Left lung (tissue), 4 donors: ENCODE measurements at regions not wholly inside any gene's neighbourhood (a gene's known extent, or its start where the extent isn't known, plus 50 kb on each side); places are given as distances from the start of the nearest gene placed in this dataset.

Source experiments
- ATAC-seq: fragments of 200-7000 bp; cut with Tn5 transposase; one replicate; pipeline ENCODE4 v1.9.1; 2020; ENCODE audit warnings: moderate library complexity
- DNase-seq, 4 donors: peaks; one replicate each; pipeline ENCODE4 v3.0.0-alpha.2; 2013 to 2020
- H3K27ac ChIP-seq, 2 donors: fragments of 200-600 bp; sonication (generic) in 1 of 2; one replicate each; pipeline versions ENCODE4 v1.5.0 to v1.8.0; 2020 to 2021
- H3K27me3 ChIP-seq, 2 donors: fragments of 200-600 bp; sonication (generic) in 1 of 2; one replicate each; pipeline versions ENCODE4 v1.5.0 to v1.8.0; 2020 to 2021
- H3K36me3 ChIP-seq, 2 donors: fragments of 200-600 bp; sonication (generic) in 1 of 2; one replicate each; pipeline versions ENCODE4 v1.5.0 to v1.8.0; 2020 to 2021
- H3K4me1 ChIP-seq, 2 donors: fragments of 200-600 bp; one replicate each; pipeline ENCODE4 v1.8.0; 2021
- H3K4me3 ChIP-seq, 2 donors: fragments of 200-600 bp; sonication (generic) in 1 of 2; one replicate each; pipeline versions ENCODE4 v1.5.0 to v1.8.0; 2020 to 2021; ENCODE audit warnings: mild to moderate bottlenecking in 1 of 2
- H3K9me3 ChIP-seq, 2 donors: fragments of 200-600 bp; sonication (generic) in 1 of 2; one replicate each; pipeline versions ENCODE4 v1.5.0 to v1.8.0; 2020 to 2021
- CTCF ChIP-seq, 2 donors: fragments of 200-600 bp; sonication (generic) in 1 of 2; IDR thresholded peaks; one replicate each; pipeline versions ENCODE4 v1.5.0 to v1.8.0; 2021; ENCODE audit warnings: antibody characterized with exemption in 2 of 2
- intact Hi-C, 2 donors: fragments of 100-400 bp; cut with DNase I; formaldehyde crosslinking; loops; one replicate each; pipeline versions ENCODE4 v1.11.2 to v1.14.2; 2022
- donor health status: DM: no; HTN: yes; CAD: no.
- donor health status: DM: no; HTN: no; CAD: no.

DNA sequence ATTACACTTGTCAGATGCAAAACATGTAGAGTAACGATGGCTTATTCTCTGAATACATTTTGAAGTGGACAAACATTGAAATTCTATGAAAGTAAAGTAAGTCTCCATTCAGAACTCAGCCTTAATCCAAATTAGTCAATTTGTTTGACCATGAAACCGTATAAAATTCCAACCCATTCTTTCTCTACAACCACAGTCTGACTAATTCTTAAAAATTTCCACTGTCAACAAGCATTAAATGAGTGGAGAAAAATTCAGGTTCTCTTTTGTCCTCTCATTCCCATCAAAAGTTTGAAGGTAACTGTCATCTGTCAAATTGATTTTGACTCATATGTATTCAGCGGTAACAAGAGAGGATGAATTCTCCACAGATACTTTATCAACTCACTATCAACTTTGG, 1031.5 kb downstream of the SORCS1 start:
- no peak for TF ChIP-seq CTCF (IDR thresholded peaks at IDR 0.05)
- ATAC-seq (no peak), DNase-seq (no peak)
- Histone ChIP-seq H3K4me1 (no peaks in the 10 kb centered on the region), H3K27me3 (no peaks in the 10 kb centered on the region), H3K4me3 (no peak overlapping the region), H3K9me3 (no peaks in the 10 kb centered on the region), H3K27ac (no peak overlapping the region), H3K36me3 (no peaks in the 10 kb centered on the region)
- intact Hi-C loops = no loop called here

DNA sequence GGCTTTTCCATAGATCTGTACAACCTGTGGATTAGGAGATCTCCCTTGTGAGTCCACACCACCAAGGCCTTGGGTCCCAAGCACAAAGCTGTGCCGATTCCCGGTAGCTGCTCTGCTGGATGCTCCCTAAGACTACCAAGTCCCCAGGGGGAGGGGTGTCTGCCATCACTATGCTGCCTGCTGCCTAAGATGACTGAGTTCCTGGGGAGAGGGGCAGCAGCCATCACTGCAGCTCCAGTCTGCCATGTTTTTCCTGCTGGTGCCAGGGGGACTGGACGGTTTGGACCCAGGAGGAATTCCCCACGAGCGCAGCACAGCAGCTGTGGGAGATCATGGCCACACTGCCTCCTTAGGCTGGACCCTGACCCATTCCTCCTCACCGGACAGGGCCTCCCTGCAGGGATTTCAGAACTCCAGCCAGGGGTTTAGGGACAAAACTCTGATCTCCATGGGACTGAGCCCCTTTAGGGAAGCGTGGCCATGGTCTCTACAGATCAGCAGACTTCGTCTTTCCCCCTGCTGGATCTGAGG, 1049.8 kb downstream of the SORCS1 start:
- Histone ChIP-seq H3K9me3 (peaks cover 0 to 39% of the 10 kb centered on the region in 2 donors), H3K4me3 (no peak overlapping the region), H3K4me1 (no peaks in the 10 kb centered on the region), H3K36me3 (no peaks in the 10 kb centered on the region), H3K27me3 (no peaks in the 10 kb centered on the region), H3K27ac (no peak overlapping the region)
- no peak for DNase-seq
- intact Hi-C loops = no loop called here
- no peak for ATAC-seq
- TF ChIP-seq CTCF (IDR thresholded peaks at IDR 0.05) = no peak

DNA sequence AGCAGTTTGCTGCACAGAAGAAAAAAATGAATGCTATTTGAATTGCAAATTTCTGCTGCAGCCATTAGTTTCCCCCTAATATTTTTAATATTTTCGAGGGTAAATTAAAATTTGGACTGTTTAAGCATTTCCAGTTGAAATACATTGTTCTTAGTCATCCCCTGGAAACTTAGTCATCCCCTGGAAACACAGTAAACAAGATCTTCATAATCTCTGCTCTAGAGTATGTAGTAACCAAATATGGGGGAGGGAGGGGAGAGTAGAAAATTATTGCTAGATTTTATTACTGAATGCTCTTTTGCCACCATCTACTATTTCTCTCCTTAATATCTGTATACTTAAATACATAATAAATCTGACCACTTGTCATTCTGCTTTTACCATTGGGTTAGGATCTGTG, 1053.3 kb downstream of the SORCS1 start:
- TF ChIP-seq CTCF (IDR thresholded peaks at IDR 0.05) = no peak
- ATAC-seq = no peak
- no peaks in the 10 kb centered on the region for H3K36me3 ChIP-seq
- intact Hi-C loops = no loop called here
- no peak overlapping the region for H3K4me3 ChIP-seq
- H3K27ac ChIP-seq = no peak overlapping the region
- peaks cover 0 to 11% of the 10 kb centered on the region in 2 donors for H3K9me3 ChIP-seq
- DNase-seq = no peak
- H3K4me1 ChIP-seq = no peaks in the 10 kb centered on the region
- H3K27me3 ChIP-seq = no peaks in the 10 kb centered on the region

- no peaks in the 10 kb centered on the region for H3K27me3 ChIP-seq
- H3K4me1 ChIP-seq = no peaks in the 10 kb centered on the region
- ATAC-seq = no peak
- TF ChIP-seq CTCF (IDR thresholded peaks at IDR 0.05) = no peak
- intact Hi-C loops = no loop called here
- H3K36me3 ChIP-seq = no peaks in the 10 kb centered on the region
- H3K4me3 ChIP-seq = no peak overlapping the region
- no peak overlapping the region for H3K27ac ChIP-seq
- H3K9me3 ChIP-seq = no peaks in the 10 kb centered on the region
- DNase-seq = no peak
Observed at GRCh38 chr10:106107706-106108105, 1056.8 kb downstream of the SORCS1 start.

DNA sequence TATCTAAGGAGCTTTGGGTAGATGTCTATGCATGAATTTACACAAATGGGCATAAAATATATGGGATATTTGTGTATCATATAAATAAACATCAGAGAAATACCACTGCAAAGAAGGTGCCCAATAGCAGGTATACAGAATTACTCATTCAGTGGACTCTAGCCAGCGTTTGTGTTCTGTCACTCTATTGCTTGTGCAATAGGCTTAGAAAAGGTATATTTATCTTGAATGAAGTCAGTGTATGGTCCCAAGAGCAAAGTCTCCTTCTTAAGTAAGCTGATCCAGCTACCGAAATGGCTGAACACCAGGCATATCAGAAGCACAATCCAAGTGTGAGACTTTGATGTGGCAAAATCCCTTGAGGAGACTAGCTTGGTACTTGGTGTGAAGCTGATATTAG, 1058.4 kb downstream of the SORCS1 start:
- H3K4me1 ChIP-seq = no peaks in the 10 kb centered on the region

More for the DNA sequence above, 1058.4 kb downstream of the SORCS1 start:
- H3K27me3 ChIP-seq = no peaks in the 10 kb centered on the region
- H3K9me3 ChIP-seq = no peaks in the 10 kb centered on the region
- H3K4me3 ChIP-seq = no peak overlapping the region
- no peaks in the 10 kb centered on the region for H3K36me3 ChIP-seq
- H3K27ac ChIP-seq = no peak overlapping the region
- no peak for TF ChIP-seq CTCF (IDR thresholded peaks at IDR 0.05)
- ATAC-seq (no peak), DNase-seq (no peak)
- intact Hi-C loops = no loop called here
